ENCODE measurements at regions not wholly inside any gene's neighbourhood (a gene's known extent, or its start where the extent isn't known, plus 50 kb on each side); places are given as distances from the start of the nearest gene placed in this dataset.

- Histone ChIP-seq H3K36me3 (no peaks in the 10 kb centered on the region), H3K9me3 (no peaks in the 10 kb centered on the region), H3K4me3 (no peak overlapping the region), H3K27me3 (no peaks in the 10 kb centered on the region), H3K27ac (no peak overlapping the region), H3K4me1 (no peaks in the 10 kb centered on the region)
- DNase-seq, result no peak
- TF ChIP-seq CTCF (IDR thresholded peaks at IDR 0.05) (no peak), POLR2A (IDR thresholded peaks at IDR 0.05) (no peak)
- intact Hi-C loops (cut with DNase I; ENCODE audit: low total_unique reads), result no loop called here
Observed at GRCh38 chr7:41316410-41316809, 386.5 kb downstream of the INHBA start.

- TF ChIP-seq POLR2A (IDR thresholded peaks at IDR 0.05), result no peak
- no peak for TF ChIP-seq CTCF (IDR thresholded peaks at IDR 0.05)
- Histone ChIP-seq H3K4me3 (no peak overlapping the region), H3K4me1 (no peaks in the 10 kb centered on the region), H3K9me3 (no peaks in the 10 kb centered on the region), H3K27ac (no peak overlapping the region), H3K27me3 (no peaks in the 10 kb centered on the region), H3K36me3 (no peaks in the 10 kb centered on the region)
- intact Hi-C loops (cut with DNase I; ENCODE audit: low total_unique reads), result no loop called here
- no peak for DNase-seq
Observed at GRCh38 chr7:41315764-41316163, 387.1 kb downstream of the INHBA start.

- no peaks in the 10 kb centered on the region for H3K9me3 ChIP-seq
- DNase-seq, result no peak
- H3K4me3 ChIP-seq, result no peak overlapping the region
- H3K36me3 ChIP-seq, result no peaks in the 10 kb centered on the region
- intact Hi-C loops (cut with DNase I; ENCODE audit: low total_unique reads), result no loop called here
- no peaks in the 10 kb centered on the region for H3K4me1 ChIP-seq
- H3K27ac ChIP-seq, result no peak overlapping the region
- TF ChIP-seq CTCF (IDR thresholded peaks at IDR 0.05) (no peak), POLR2A (IDR thresholded peaks at IDR 0.05) (no peak)
- no peaks in the 10 kb centered on the region for H3K27me3 ChIP-seq
Observed at GRCh38 chr7:41313171-41313570, 389.7 kb downstream of the INHBA start.

GRCh38 chr7:41312235-41312634 is 390.7 kb downstream of the INHBA start:
- Histone ChIP-seq H3K9me3 (no peaks in the 10 kb centered on the region), H3K4me1 (no peaks in the 10 kb centered on the region), H3K36me3 (no peaks in the 10 kb centered on the region), H3K27me3 (no peaks in the 10 kb centered on the region), H3K4me3 (no peak overlapping the region), H3K27ac (no peak overlapping the region)
- TF ChIP-seq POLR2A (IDR thresholded peaks at IDR 0.05), result no peak
- no peak for TF ChIP-seq CTCF (IDR thresholded peaks at IDR 0.05)
- intact Hi-C loops (cut with DNase I; ENCODE audit: low total_unique reads), result no loop called here
- DNase-seq, result no peak

- DNase-seq, result no peak
- intact Hi-C loops (cut with DNase I; ENCODE audit: low total_unique reads), result no loop called here
- Histone ChIP-seq H3K27me3 (no peaks in the 10 kb centered on the region), H3K4me3 (no peak overlapping the region), H3K4me1 (no peaks in the 10 kb centered on the region), H3K9me3 (no peaks in the 10 kb centered on the region), H3K36me3 (no peaks in the 10 kb centered on the region), H3K27ac (no peak overlapping the region)
- TF ChIP-seq POLR2A (IDR thresholded peaks at IDR 0.05) (no peak), CTCF (IDR thresholded peaks at IDR 0.05) (no peak)
Observed at GRCh38 chr7:41311301-41311700, 391.6 kb downstream of the INHBA start.
